ENCODE measurements at regions not wholly inside any gene's neighbourhood (a gene's known extent, or its start where the extent isn't known, plus 50 kb on each side); places are given as distances from the start of the nearest gene placed in this dataset.

GRCh38 chr7:370775-371118 lies 80.8 kb downstream of the FOXL3 start:
- intact Hi-C loops (cut with DNase I; ENCODE audit: low total_unique reads): no loop called here
- no peak for TF ChIP-seq POLR2A (IDR thresholded peaks at IDR 0.05)
- no peak for TF ChIP-seq CTCF (IDR thresholded peaks at IDR 0.05)
- H3K36me3 ChIP-seq (ENCODE audit: low read depth, missing control alignments): no peaks in the 10 kb centered on the region
- WGBS, 2 donors: 72% methylated on average over 9 of the region's 10 CpGs; no CpG with 5 or more reads in 1 of the 2 donors
- H3K4me3 ChIP-seq: no peak overlapping the region
- H3K9me3 ChIP-seq: no peaks in the 10 kb centered on the region
- DNase-seq: no peak
- no peaks in the 10 kb centered on the region for H3K27me3 ChIP-seq
- H3K27ac ChIP-seq: no peak overlapping the region
- no peaks in the 10 kb centered on the region for H3K4me1 ChIP-seq

GRCh38 chr7:371119-371778 lies 81.3 kb downstream of the FOXL3 start:
- no peak for TF ChIP-seq CTCF (IDR thresholded peaks at IDR 0.05)
- no peak for TF ChIP-seq POLR2A (IDR thresholded peaks at IDR 0.05)
- Histone ChIP-seq H3K4me3 (no peak overlapping the region), H3K27me3 (no peaks in the 10 kb centered on the region), H3K9me3 (no peaks in the 10 kb centered on the region), H3K27ac (no peak overlapping the region), H3K4me1 (no peaks in the 10 kb centered on the region), H3K36me3 (ENCODE audit: low read depth, missing control alignments) (no peaks in the 10 kb centered on the region)
- 87 to 96% methylated on average over 5 to 13 of the region's 13 CpGs for WGBS, 2 donors
- DNase-seq: no peak
- intact Hi-C loops (cut with DNase I; ENCODE audit: low total_unique reads): no loop called here

GRCh38 chr7:371779-372545 lies 82.0 kb downstream of the FOXL3 start:
- Histone ChIP-seq H3K4me3 (no peak overlapping the region), H3K9me3 (no peaks in the 10 kb centered on the region), H3K36me3 (ENCODE audit: low read depth, missing control alignments) (no peaks in the 10 kb centered on the region), H3K27me3 (no peaks in the 10 kb centered on the region), H3K4me1 (no peaks in the 10 kb centered on the region), H3K27ac (no peak overlapping the region)
- intact Hi-C loops (cut with DNase I; ENCODE audit: low total_unique reads): no loop called here
- no peak for TF ChIP-seq CTCF (IDR thresholded peaks at IDR 0.05)
- TF ChIP-seq POLR2A (IDR thresholded peaks at IDR 0.05): no peak
- no peak for DNase-seq
- WGBS, 2 donors: 91 to 94% methylated on average over 26 to 43 of the region's 43 CpGs

GRCh38 chr7:372546-372931 lies 82.6 kb downstream of the FOXL3 start:
- 91 to 96% methylated on average over 7 to 15 of the region's 15 CpGs for WGBS, 2 donors

More at GRCh38 chr7:372546-372931, 82.6 kb downstream of the FOXL3 start:
- Histone ChIP-seq H3K36me3 (ENCODE audit: low read depth, missing control alignments) (no peaks in the 10 kb centered on the region), H3K27ac (no peak overlapping the region), H3K27me3 (no peaks in the 10 kb centered on the region), H3K9me3 (no peaks in the 10 kb centered on the region), H3K4me1 (no peaks in the 10 kb centered on the region), H3K4me3 (no peak overlapping the region)
- intact Hi-C loops (cut with DNase I; ENCODE audit: low total_unique reads): no loop called here
- DNase-seq: no peak
- TF ChIP-seq POLR2A (IDR thresholded peaks at IDR 0.05) (no peak), CTCF (IDR thresholded peaks at IDR 0.05) (no peak)
